Erythroblast (primary cell): ENCODE measurements at regions not wholly inside any gene's neighbourhood (a gene's known extent, or its start where the extent isn't known, plus 50 kb on each side); places are given as distances from the start of the nearest gene placed in this dataset.

Experiments
- GATA1 ChIP-seq: IDR thresholded peaks from 2 replicates; pipeline ENCODE4 v1.6.1; 2011; ENCODE audit warnings: low read depth, mild to moderate bottlenecking, control low read depth, low read length, moderate library complexity
- POLR2A ChIP-seq: IDR thresholded peaks from 2 replicates; pipeline ENCODE4 v1.6.1; 2011; ENCODE audit warnings: mild to moderate bottlenecking, low read length

GRCh38 chr18:42196651-42197050 is 241.6 kb downstream of the PIK3C3 start:
- TF ChIP-seq POLR2A = no peak
- TF ChIP-seq GATA1 = no peak
